IMR-90 (cell line): ENCODE measurements at regions not wholly inside any gene's neighbourhood (a gene's known extent, or its start where the extent isn't known, plus 50 kb on each side); places are given as distances from the start of the nearest gene placed in this dataset.

Experiments used
- ATAC-seq: fragments of 200-7000 bp; cut with Tn5 transposase; 2 replicates; pipeline ENCODE4 v1.9.1; 2020; ENCODE audit warnings: low read depth, mild to moderate bottlenecking, moderate library complexity
- BruUV-seq: library from RNA; stranded (reverse); fragments of 400-500 nt; replicated peaks from 2 replicates; lab custom pipeline; 2021; lab: Mats Ljungman, UMichigan
- CTCF ChIA-PET: fragments of 300-600 bp; formaldehyde crosslinking; extraction: SDS; loops from one replicate; lab custom pipeline; 2021; ENCODE audit warnings: antibody characterized with exemption; lab: Yijun Ruan, JAX
- POLR2A ChIA-PET: fragments of 300-600 bp; sonication (Branson Sonifier 250); formaldehyde crosslinking; loops from one replicate; lab custom pipeline; 2022; ENCODE audit warnings: antibody characterized with exemption; ENCODE audit not compliant: unreplicated experiment; lab: Charles Lee
- DNase-seq: peaks from one replicate; pipeline ENCODE4 v3.0.0; 2013
- H2AFZ ChIP-seq: replicated peaks from 2 replicates; pipeline ENCODE3; 2013; ENCODE audit warnings: low read length, mild to moderate bottlenecking; ENCODE audit not compliant: poor library complexity
- H2AK5ac ChIP-seq: 2 replicates; pipeline ENCODE4 v1.6.1; 2013; ENCODE audit warnings: low read depth, low read length, inconsistent platforms
- H2AK9ac ChIP-seq: replicated peaks from 2 replicates; pipeline ENCODE3; 2013; ENCODE audit warnings: mild to moderate bottlenecking, low read depth, low read length, moderate library complexity; ENCODE audit not compliant: poor library complexity
- H2BK120ac ChIP-seq: 2 replicates; pipeline ENCODE4 v1.6.1; 2013; ENCODE audit warnings: low read depth, low read length, inconsistent platforms
- H2BK15ac ChIP-seq: 3 replicates; pipeline ENCODE4 v1.6.1; 2013; ENCODE audit warnings: low read depth, low read length, inconsistent platforms
- H2BK20ac ChIP-seq: 2 replicates; pipeline ENCODE4 v1.6.1; 2013; ENCODE audit warnings: low read depth, mild to moderate bottlenecking, inconsistent platforms, low read length, moderate library complexity
- H2BK5ac ChIP-seq: 2 replicates; pipeline ENCODE4 v1.6.1; 2013; ENCODE audit warnings: mild to moderate bottlenecking, low read depth, low read length, inconsistent platforms; ENCODE audit not compliant: poor library complexity, severe bottlenecking
- H3K14ac ChIP-seq: replicated peaks from 2 replicates; pipeline ENCODE4 v1.6.1; 2013; ENCODE audit warnings: low read depth, low read length, inconsistent platforms
- H3K18ac ChIP-seq: 2 replicates; pipeline ENCODE4 v1.6.1; 2013; ENCODE audit warnings: low read depth, low read length, control low read depth
- H3K23ac ChIP-seq: 2 replicates; pipeline ENCODE4 v1.6.1; 2013; ENCODE audit warnings: low read depth, low read length, inconsistent platforms
- H3K27ac ChIP-seq: 2 replicates; pipeline ENCODE4 v1.5.1; 2013; ENCODE audit warnings: mild to moderate bottlenecking, control low read depth, low read length; ENCODE audit not compliant: insufficient read depth
- H3K27me3 ChIP-seq: 2 replicates; pipeline ENCODE4 v1.6.1; 2013; ENCODE audit warnings: low read length; ENCODE audit not compliant: control insufficient read depth, insufficient read depth
- H3K36me3 ChIP-seq: 2 replicates; pipeline ENCODE4 v1.6.1; 2013; ENCODE audit warnings: low read length, mixed read lengths; ENCODE audit not compliant: control insufficient read depth, insufficient read depth
- H3K4ac ChIP-seq: 2 replicates; pipeline ENCODE4 v1.6.1; 2013; ENCODE audit warnings: low read depth, low read length, inconsistent platforms
- H3K4me1 ChIP-seq: 2 replicates; pipeline ENCODE4 v1.6.1; 2013; ENCODE audit warnings: low read length, mixed read lengths; ENCODE audit not compliant: control insufficient read depth, insufficient read depth
- H3K4me2 ChIP-seq: 2 replicates; pipeline ENCODE4 v1.6.1; 2013; ENCODE audit warnings: low read depth, mild to moderate bottlenecking, control low read depth, low read length, moderate library complexity
- H3K4me3 ChIP-seq: 2 replicates; pipeline ENCODE4 v1.5.1; 2013; ENCODE audit warnings: low read depth, mild to moderate bottlenecking, control low read depth, low read length, moderate library complexity; ENCODE audit not compliant: insufficient read depth
- H3K56ac ChIP-seq: 2 replicates; pipeline ENCODE4 v1.6.1; 2013; ENCODE audit warnings: low read length, inconsistent platforms; ENCODE audit not compliant: insufficient read depth; ENCODE audit errors: extremely low read depth
- H3K79me1 ChIP-seq, 2 experiments: 2 replicates each; pipeline ENCODE4 v1.6.1; 2013; ENCODE audit warnings: low read length in 2 of 2, inconsistent platforms in 1 of 2, low read depth in 1 of 2
- H3K9ac ChIP-seq: 2 replicates; pipeline ENCODE4 v1.6.1; 2013; ENCODE audit warnings: low read depth, low read length, control low read depth
- H3K9me1 ChIP-seq: 2 replicates; pipeline ENCODE4 v1.6.1; 2013; ENCODE audit warnings: low read length, inconsistent platforms; ENCODE audit not compliant: insufficient read depth
- H3K9me3 ChIP-seq: 2 replicates; pipeline ENCODE4 v1.6.1; 2013; ENCODE audit warnings: low read length; ENCODE audit not compliant: control insufficient read depth, insufficient read depth
- H4K20me1 ChIP-seq: 2 replicates; pipeline ENCODE4 v1.6.1; 2013; ENCODE audit warnings: low read length, inconsistent platforms; ENCODE audit not compliant: insufficient read depth
- H4K5ac ChIP-seq: 2 replicates; pipeline ENCODE4 v1.6.1; 2013; ENCODE audit warnings: mild to moderate bottlenecking, low read depth, low read length, control low read depth
- H4K8ac ChIP-seq, 2 experiments: 2 replicates each; pipeline ENCODE4 v1.6.1; 2013; ENCODE audit warnings: low read depth in 2 of 2, low read length in 2 of 2, control low read depth in 1 of 2, inconsistent platforms in 1 of 2
- H4K91ac ChIP-seq: 2 replicates; pipeline ENCODE4 v1.6.1; 2013; ENCODE audit warnings: low read depth, low read length, inconsistent platforms; ENCODE audit not compliant: insufficient read depth
- BHLHE40 ChIP-seq: fragments of 150-350 bp; IDR thresholded peaks from 2 replicates; pipeline ENCODE4 v1.6.1; 2016; ENCODE audit warnings: mild to moderate bottlenecking, low read depth, low read length
- CEBPB ChIP-seq: IDR thresholded peaks from 2 replicates; pipeline ENCODE4 v1.6.1; 2012; ENCODE audit warnings: low read depth, low read length, improper control_type of control experiment
- CHD1 ChIP-seq: IDR thresholded peaks from 2 replicates; pipeline ENCODE4 v1.6.1; 2012; ENCODE audit warnings: low read depth, low read length, improper control_type of control experiment
- MAFK ChIP-seq: IDR thresholded peaks from 2 replicates; pipeline ENCODE4 v1.6.1; 2012; ENCODE audit warnings: low read depth, low read length, improper control_type of control experiment
- MAZ ChIP-seq: IDR thresholded peaks from 2 replicates; pipeline ENCODE4 v1.6.1; 2012; ENCODE audit warnings: low read depth, mild to moderate bottlenecking, low read length, improper control_type of control experiment, moderate library complexity, borderline replicate concordance
- MXI1 ChIP-seq: IDR thresholded peaks from 2 replicates; pipeline ENCODE4 v1.6.1; 2012; ENCODE audit warnings: low read depth, mild to moderate bottlenecking, low read length, moderate library complexity, borderline replicate concordance
- POLR2A ChIP-seq: IDR thresholded peaks from 2 replicates; pipeline ENCODE4 v1.6.1; 2012; ENCODE audit warnings: mild to moderate bottlenecking, low read depth, low read length
- RAD21 ChIP-seq: IDR thresholded peaks from 2 replicates; pipeline ENCODE4 v1.6.1; 2012; ENCODE audit warnings: low read length, improper control_type of control experiment
- RCOR1 ChIP-seq: IDR thresholded peaks from 2 replicates; pipeline ENCODE4 v1.6.1; 2012; ENCODE audit warnings: mild to moderate bottlenecking, low read length, improper control_type of control experiment; ENCODE audit not compliant: insufficient replicate concordance
- RFX5 ChIP-seq: IDR thresholded peaks from 2 replicates; pipeline ENCODE4 v1.8.0; 2012; ENCODE audit warnings: low read depth, mild to moderate bottlenecking, low read length, moderate library complexity
- SMC3 ChIP-seq: fragments of 150-350 bp; IDR thresholded peaks from 2 replicates; pipeline ENCODE4 v1.6.1; 2016; ENCODE audit warnings: low read depth, mild to moderate bottlenecking, antibody characterized with exemption, low read length, moderate library complexity
- WGBS, 2 experiments: methylation state at CpG; one replicate each; pipeline versions ENCODE4 v1.1.5 to v1.1.7; 2013; ENCODE audit warnings: missing lambda C conversion rate in 2 of 2; ENCODE audit not compliant: insufficient read length in 1 of 2; ENCODE audit errors: extremely low coverage in 2 of 2; 5-methylcytosine and 5-hydroxymethylcytosine counted together
- dilution Hi-C: fragments of 300-500 bp; cut with HindIII; formaldehyde crosslinking; loops from one replicate; pipeline ENCODE4 v1.14.3; 2018; ENCODE audit warnings: low sequenced_read_pairs; ENCODE audit not compliant: unreplicated experiment
- in situ Hi-C: fragments of 300-500 bp; cut with MboI; formaldehyde crosslinking; loops from 3 replicates; pipeline ENCODE4 v1.14.3; 2019; ENCODE audit warnings: low sequenced_read_pairs, inconsistent platforms, mixed read lengths
- intact Hi-C: fragments of 100-400 bp; cut with micrococcal nuclease; formaldehyde crosslinking; loops from 2 replicates; pipeline ENCODE4 v1.10.0; 2022
- TF ChIP-seq, protein P1 (sequence below): fragments of 150-350 bp; IDR thresholded peaks from 2 replicates; pipeline ENCODE4 v1.6.1; 2017; ENCODE audit warnings: mild to moderate bottlenecking, antibody characterized with exemption, low read length, low read depth
- TF ChIP-seq, protein P2 (sequence below): fragments of 150-350 bp; IDR thresholded peaks from 2 replicates; pipeline ENCODE4 v1.6.1; 2016; ENCODE audit warnings: low read depth, mild to moderate bottlenecking, low read length, moderate library complexity, borderline replicate concordance

DNA sequence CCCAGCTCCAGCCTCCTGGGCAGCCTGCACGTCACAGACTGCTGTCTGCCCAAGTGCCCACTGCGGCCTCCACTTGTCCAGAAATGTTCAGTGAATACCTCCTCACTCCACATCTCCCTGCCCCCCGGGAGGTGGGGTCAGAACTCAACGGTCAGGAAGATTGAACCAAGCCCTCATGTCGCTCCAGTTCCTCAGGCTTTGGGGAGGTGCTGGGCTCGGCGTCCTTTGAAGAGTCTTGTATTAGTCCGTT lies 82.4 kb upstream of the LRPAP1 start:
- POLR2A ChIA-PET, result no interaction called here
- no peak overlapping the region for H2AK5ac ChIP-seq
- DNase-seq, result no peak
- no peaks in the 10 kb centered on the region for H3K79me1 ChIP-seq
- no peak overlapping the region for H3K14ac ChIP-seq
- no peak overlapping the region for H3K4me2 ChIP-seq
- H2AFZ ChIP-seq, result no peak overlapping the region
- H3K4me1 ChIP-seq, result no peaks in the 10 kb centered on the region
- no peak for ATAC-seq
- H4K20me1 ChIP-seq, result no peaks in the 10 kb centered on the region
- in situ Hi-C loops, result no loop called here
- no peak overlapping the region for H3K9ac ChIP-seq
- no peak overlapping the region for H2AK9ac ChIP-seq
- no peak overlapping the region for H2BK20ac ChIP-seq
- H3K9me3 ChIP-seq, result 0 out of 2 replicates have a peak, but pooled peaks cover 2% of the 10 kb centered on the region
- CTCF ChIA-PET, result no interaction called here
- no peaks in the 10 kb centered on the region; the same call in 1 of the 2 replicates for H3K27me3 ChIP-seq
- H4K5ac ChIP-seq, result no peak overlapping the region
- no peak overlapping the region for H3K23ac ChIP-seq
- no peaks in the 10 kb centered on the region; the same call in 1 of the 2 replicates for H3K9me1 ChIP-seq
- H4K91ac ChIP-seq, result no peak overlapping the region
- H2BK120ac ChIP-seq, result no peak overlapping the region
- no peak overlapping the region for H3K4ac ChIP-seq
- TF ChIP-seq MAZ (no peak), RCOR1 (no peak), RFX5 (no peak), POLR2A (no peak), MAFK (no peak), BHLHE40 (no peak), MXI1 (no peak), RAD21 (no peak), CEBPB (no peak), CHD1 (no peak), SMC3 (no peak)
- TF ChIP-seq, protein P1, sequence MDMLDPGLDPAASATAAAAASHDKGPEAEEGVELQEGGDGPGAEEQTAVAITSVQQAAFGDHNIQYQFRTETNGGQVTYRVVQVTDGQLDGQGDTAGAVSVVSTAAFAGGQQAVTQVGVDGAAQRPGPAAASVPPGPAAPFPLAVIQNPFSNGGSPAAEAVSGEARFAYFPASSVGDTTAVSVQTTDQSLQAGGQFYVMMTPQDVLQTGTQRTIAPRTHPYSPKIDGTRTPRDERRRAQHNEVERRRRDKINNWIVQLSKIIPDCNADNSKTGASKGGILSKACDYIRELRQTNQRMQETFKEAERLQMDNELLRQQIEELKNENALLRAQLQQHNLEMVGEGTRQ, result no peak
- TF ChIP-seq, protein P2, sequence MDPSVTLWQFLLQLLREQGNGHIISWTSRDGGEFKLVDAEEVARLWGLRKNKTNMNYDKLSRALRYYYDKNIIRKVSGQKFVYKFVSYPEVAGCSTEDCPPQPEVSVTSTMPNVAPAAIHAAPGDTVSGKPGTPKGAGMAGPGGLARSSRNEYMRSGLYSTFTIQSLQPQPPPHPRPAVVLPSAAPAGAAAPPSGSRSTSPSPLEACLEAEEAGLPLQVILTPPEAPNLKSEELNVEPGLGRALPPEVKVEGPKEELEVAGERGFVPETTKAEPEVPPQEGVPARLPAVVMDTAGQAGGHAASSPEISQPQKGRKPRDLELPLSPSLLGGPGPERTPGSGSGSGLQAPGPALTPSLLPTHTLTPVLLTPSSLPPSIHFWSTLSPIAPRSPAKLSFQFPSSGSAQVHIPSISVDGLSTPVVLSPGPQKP, result no peak
- no peak overlapping the region for H2BK15ac ChIP-seq
- no peak overlapping the region for H4K8ac ChIP-seq
- H3K36me3 ChIP-seq, result no peaks in the 10 kb centered on the region
- intact Hi-C loops, result no loop called here
- H2BK5ac ChIP-seq, result no peak overlapping the region
- WGBS, 2 experiments, result no CpG with 5 or more reads among the region's 8 CpGs
- no peak overlapping the region for H3K4me3 ChIP-seq
- H3K56ac ChIP-seq, result no peak overlapping the region
- no peak overlapping the region for H3K18ac ChIP-seq
- no TSS peak for BruUV-seq
- dilution Hi-C loops, result no loop called here
- H3K27ac ChIP-seq, result no peak overlapping the region
